HFFc6 (cell line): ENCODE measurements at regions not wholly inside any gene's neighbourhood (a gene's known extent, or its start where the extent isn't known, plus 50 kb on each side); places are given as distances from the start of the nearest gene placed in this dataset.

Source experiments
- DNase-seq: peaks from one replicate; pipeline ENCODE4 v3.0.0-alpha.2; 2018
- H3K27ac Mint-ChIP-seq: 2 replicates; pipeline ENCODE4 v1.8.0; 2020; ENCODE audit warnings: mild to moderate bottlenecking, mixed read lengths
- H3K27me3 Mint-ChIP-seq: 2 replicates; pipeline ENCODE4 v1.8.0; 2021; ENCODE audit warnings: mild to moderate bottlenecking, moderate library complexity, mixed read lengths; ENCODE audit not compliant: insufficient read depth
- H3K36me3 Mint-ChIP-seq: 2 replicates; pipeline ENCODE4 v1.8.0; 2021; ENCODE audit warnings: low read depth, mixed read lengths
- H3K4me1 Mint-ChIP-seq: 2 replicates; pipeline ENCODE4 v1.8.0; 2020; ENCODE audit warnings: low read depth, mixed read lengths
- H3K4me3 Mint-ChIP-seq: 2 replicates; pipeline ENCODE4 v1.8.0; 2020; ENCODE audit warnings: mild to moderate bottlenecking, moderate library complexity, mixed read lengths
- H3K9me3 Mint-ChIP-seq: 2 replicates; pipeline ENCODE4 v1.8.0; 2020; ENCODE audit warnings: mild to moderate bottlenecking, mixed read lengths
- CTCF ChIP-seq: fragments of 200-600 bp; sonication (generic); IDR thresholded peaks from 2 replicates; pipeline ENCODE4 v1.5.0; 2021; ENCODE audit warnings: antibody characterized with exemption, mild to moderate bottlenecking

DNA sequence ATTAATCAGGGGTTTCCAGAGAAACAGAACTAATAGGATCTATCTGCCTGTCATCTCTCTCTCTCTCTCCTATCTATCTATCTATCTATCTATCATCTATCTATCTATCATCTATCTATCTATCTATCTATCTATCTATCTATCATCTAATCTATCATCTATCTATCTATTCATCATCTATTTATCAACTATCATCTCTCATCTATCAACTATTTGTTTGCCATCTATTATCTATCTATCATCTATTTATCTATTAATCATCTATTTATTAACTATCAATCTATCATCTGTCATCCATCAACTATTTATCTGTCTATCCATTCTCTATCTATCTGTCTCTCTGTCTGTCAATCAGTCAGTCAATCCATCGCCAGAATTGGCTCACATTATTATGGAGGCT is 70.0 kb upstream of the MRPS6 start:
- H3K27me3 Mint-ChIP-seq = no peaks in the 10 kb centered on the region; the same call in 1 of the 2 replicates
- DNase-seq = no peak
- no peaks in the 10 kb centered on the region for H3K36me3 Mint-ChIP-seq
- H3K27ac Mint-ChIP-seq = no peak overlapping the region
- H3K4me1 Mint-ChIP-seq = no peaks in the 10 kb centered on the region
- peaks cover 8% of the 10 kb centered on the region for H3K9me3 Mint-ChIP-seq
- no peak for TF ChIP-seq CTCF
- H3K4me3 Mint-ChIP-seq = no peak overlapping the region

- Mint-ChIP-seq H3K4me3 (no peak overlapping the region), H3K36me3 (peaks cover 6% of the 10 kb centered on the region; the same call in 1 of the 2 replicates), H3K27ac (no peak overlapping the region), H3K9me3 (no peaks in the 10 kb centered on the region; the same call in 1 of the 2 replicates), H3K4me1 (no peaks in the 10 kb centered on the region), H3K27me3 (no peaks in the 10 kb centered on the region; the same call in 1 of the 2 replicates)
- TF ChIP-seq CTCF = no peak
- DNase-seq = no peak
Observed at GRCh38 chr21:34000375-34000774, 73.0 kb upstream of the MRPS6 start.

- H3K27ac Mint-ChIP-seq = no peak overlapping the region
- no peak for DNase-seq
- H3K36me3 Mint-ChIP-seq = peaks cover 9% of the 10 kb centered on the region; the same call in 1 of the 2 replicates
- peaks cover 3% of the 10 kb centered on the region for H3K4me1 Mint-ChIP-seq
- H3K27me3 Mint-ChIP-seq = peaks cover 4% of the 10 kb centered on the region
- H3K4me3 Mint-ChIP-seq = no peak overlapping the region
- TF ChIP-seq CTCF = no peak
- H3K9me3 Mint-ChIP-seq = no peaks in the 10 kb centered on the region; the same call in 1 of the 2 replicates
Observed at GRCh38 chr21:33998809-33999208, 74.6 kb upstream of the MRPS6 start.

- Mint-ChIP-seq H3K27me3 (peaks cover 4% of the 10 kb centered on the region), H3K4me3 (no peak overlapping the region), H3K9me3 (no peaks in the 10 kb centered on the region; the same call in 1 of the 2 replicates), H3K27ac (no peak overlapping the region), H3K36me3 (peaks cover 12% of the 10 kb centered on the region; the same call in 1 of the 2 replicates), H3K4me1 (peaks cover 7% of the 10 kb centered on the region)
- no peak for DNase-seq
- TF ChIP-seq CTCF = no peak
Observed at GRCh38 chr21:33998402-33998801, 75.0 kb upstream of the MRPS6 start.

- peaks cover 7% of the 10 kb centered on the region for H3K4me1 Mint-ChIP-seq
- no peak for TF ChIP-seq CTCF
- H3K9me3 Mint-ChIP-seq = no peaks in the 10 kb centered on the region; the same call in 1 of the 2 replicates
- no peak overlapping the region for H3K4me3 Mint-ChIP-seq
- no peak overlapping the region for H3K27ac Mint-ChIP-seq
- peaks cover 12% of the 10 kb centered on the region; the same call in 1 of the 2 replicates for H3K36me3 Mint-ChIP-seq
- peaks cover 4% of the 10 kb centered on the region for H3K27me3 Mint-ChIP-seq
- no peak for DNase-seq
Observed at GRCh38 chr21:33997436-33997835, 75.9 kb upstream of the MRPS6 start.

- Mint-ChIP-seq H3K27ac (no peak overlapping the region), H3K9me3 (no peaks in the 10 kb centered on the region; the same call in none of the 2 replicates), H3K36me3 (peaks cover 12% of the 10 kb centered on the region; the same call in 1 of the 2 replicates), H3K4me3 (no peak overlapping the region), H3K27me3 (peaks cover 7% of the 10 kb centered on the region), H3K4me1 (peaks cover 17% of the 10 kb centered on the region)
- no peak for TF ChIP-seq CTCF
- DNase-seq = no peak
Observed at GRCh38 chr21:33994373-33994772, 78.8 kb upstream of the ATP5PO start.
